GM12878 (cell line): ENCODE measurements at regions not wholly inside any gene's neighbourhood (a gene's known extent, or its start where the extent isn't known, plus 50 kb on each side); places are given as distances from the start of the nearest gene placed in this dataset.

Source experiments
- ATAC-seq: fragments of 200-7000 bp; cut with Tn5 transposase; 3 replicates; pipeline ENCODE4 v1.9.1; 2020; ENCODE audit warnings: mild to moderate bottlenecking, moderate library complexity
- BruUV-seq: library from RNA; stranded (reverse); fragments of 400-500 nt; replicated peaks from 2 replicates; lab custom pipeline; 2021; lab: Mats Ljungman, UMichigan
- CTCF ChIA-PET: fragments of 300-600 bp; sonication (Branson Sonifier 250); formaldehyde crosslinking; extraction: SDS; loops from one replicate; lab custom pipeline; 2021; ENCODE audit warnings: inconsistent platforms; lab: Yijun Ruan, JAX
- POLR2A ChIA-PET: fragments of 350-600 bp; formaldehyde crosslinking; extraction: SDS; loops from one replicate; lab custom pipeline; 2021; ENCODE audit warnings: inconsistent platforms; lab: Charles Lee
- RAD21 ChIA-PET: fragments of 300-600 bp; sonication (Branson Sonifier 250); formaldehyde crosslinking; loops from one replicate; lab custom pipeline; 2023; ENCODE audit warnings: antibody characterized with exemption; ENCODE audit not compliant: unreplicated experiment; lab: Charles Lee
- SMC1A ChIA-PET: fragments of 300-600 bp; sonication (Branson Sonifier 250); formaldehyde crosslinking; loops from one replicate; lab custom pipeline; 2023; ENCODE audit not compliant: unreplicated experiment, uncharacterized antibody; lab: Charles Lee
- DNase-seq: peaks from one replicate; pipeline ENCODE4 v3.0.0-alpha.2; 2011; ENCODE audit warnings: low read depth, low spot score
- FAIRE-seq: peaks from 3 replicates; lab custom pipeline; 2011; peaks lifted over from hg19 to GRCh38; lab: Jason Lieb, UNC
- H2AFZ ChIP-seq: 2 replicates; pipeline ENCODE4 v1.6.0; 2011; ENCODE audit warnings: low read depth, low read length, control low read depth; ENCODE audit not compliant: control insufficient read depth
- H3K27ac ChIP-seq: 2 replicates; pipeline ENCODE4 v1.5.1; 2011; ENCODE audit warnings: control low read depth; ENCODE audit not compliant: control insufficient read depth, insufficient read depth
- H3K27me3 ChIP-seq, 2 experiments: replicated peaks in 1 of 2; 2 replicates each; pipeline versions ENCODE4 v1.6.0 to v1.6.1; 2011; ENCODE audit warnings: low read length in 1 of 2; ENCODE audit not compliant: control insufficient read depth in 2 of 2, insufficient read depth in 2 of 2
- H3K36me3 ChIP-seq, 2 experiments: 2 replicates each; pipeline ENCODE4 v1.5.1; 2011; ENCODE audit warnings: low read length in 1 of 2; ENCODE audit not compliant: control insufficient read depth in 2 of 2, insufficient read depth in 2 of 2
- H3K4me1 ChIP-seq: 2 replicates; pipeline ENCODE4 v1.6.1; 2011; ENCODE audit warnings: mild to moderate bottlenecking, low read length, moderate library complexity, mixed read lengths; ENCODE audit not compliant: control insufficient read depth, insufficient read depth
- H3K4me2 ChIP-seq: 2 replicates; pipeline ENCODE4 v1.6.0; 2011; ENCODE audit warnings: control low read depth; ENCODE audit not compliant: control insufficient read depth, insufficient read depth
- H3K4me3 ChIP-seq: fragments of 200-600 bp; sonication (generic); 2 replicates; pipeline ENCODE4 v1.5.1; 2016
- H3K79me2 ChIP-seq: 2 replicates; pipeline ENCODE4 v1.6.0; 2011; ENCODE audit warnings: low read length; ENCODE audit not compliant: control insufficient read depth, insufficient read depth
- H3K9ac ChIP-seq: 2 replicates; pipeline ENCODE4 v1.8.0; 2011; ENCODE audit warnings: low read length, control low read depth, mixed read lengths; ENCODE audit not compliant: control insufficient read depth, insufficient read depth
- H3K9me3 ChIP-seq: replicated peaks from 3 replicates; pipeline ENCODE4 v1.5.1; 2011; ENCODE audit warnings: mild to moderate bottlenecking, low read length; ENCODE audit not compliant: control insufficient read depth, insufficient read depth
- H4K20me1 ChIP-seq: 2 replicates; pipeline ENCODE4 v1.6.0; 2011; ENCODE audit not compliant: control insufficient read depth, insufficient read depth
- E4F1 ChIP-seq: fragments of 450-650 bp; IDR thresholded peaks from 2 replicates; pipeline ENCODE4 v1.6.1; 2018; ENCODE audit warnings: borderline replicate concordance, mild to moderate bottlenecking; ENCODE audit not compliant: partially characterized antibody
- ETV6 ChIP-seq, 2 experiments: fragments of 450-650 bp in 1 of 2; IDR thresholded peaks in 1 of 2; conservative IDR thresholded peaks in 1 of 2; 2 replicates each; pipeline ENCODE4 v1.6.1; 2014; ENCODE audit warnings: antibody characterized with exemption in 1 of 2, borderline replicate concordance in 1 of 2, low read depth in 1 of 2, mild to moderate bottlenecking in 1 of 2, moderate library complexity in 1 of 2
- FOXM1 ChIP-seq: IDR thresholded peaks from 2 replicates; pipeline ENCODE4 v1.6.1; 2012; ENCODE audit warnings: low read depth, mild to moderate bottlenecking, inconsistent platforms, low read length, moderate library complexity
- HDGF ChIP-seq: fragments of 450-650 bp; IDR thresholded peaks from 2 replicates; pipeline ENCODE4 v1.6.1; 2016; ENCODE audit warnings: antibody characterized with exemption
- MTA3 ChIP-seq: IDR thresholded peaks from 2 replicates; pipeline ENCODE4 v1.6.1; 2012; ENCODE audit warnings: low read length, inconsistent platforms, borderline replicate concordance
- NRF1 ChIP-seq: conservative IDR thresholded peaks from 2 replicates; pipeline ENCODE4 v1.6.1; 2011; ENCODE audit warnings: mild to moderate bottlenecking, low read depth, low read length, improper control_type of control experiment
- PKNOX1 ChIP-seq: fragments of 450-650 bp; IDR thresholded peaks from 2 replicates; pipeline ENCODE4 v1.6.1; 2016; ENCODE audit warnings: mild to moderate bottlenecking
- ZBED1 ChIP-seq: IDR thresholded peaks from 2 replicates; pipeline ENCODE4 v1.6.1; 2016; ENCODE audit warnings: borderline replicate concordance
- WGBS: methylation state at CpG from one replicate; pipeline ENCODE4 v1.1.6; 2016; ENCODE audit warnings: low lambda C conversion rate; ENCODE audit not compliant: insufficient replicate concordance, insufficient coverage; ENCODE audit errors: missing lambda C conversion rate; 5-methylcytosine and 5-hydroxymethylcytosine counted together
- in situ Hi-C: fragments of 300-500 bp; cut with MboI; formaldehyde crosslinking; loops from 9 replicates; pipeline ENCODE4 v1.14.3; 2018; ENCODE audit warnings: mixed read lengths
- intact Hi-C: fragments of 100-400 bp; cut with micrococcal nuclease; formaldehyde crosslinking; loops from one replicate; pipeline ENCODE4 v1.14.2; 2022; ENCODE audit not compliant: unreplicated experiment
- TF ChIP-seq, protein P1 (sequence below): fragments of 450-650 bp; formaldehyde crosslinking; IDR thresholded peaks from 2 replicates; pipeline ENCODE4 v1.4.0; 2020; ENCODE audit warnings: mild to moderate bottlenecking, moderate library complexity
- TF ChIP-seq, protein P2 (sequence below): IDR thresholded peaks from 2 replicates; pipeline ENCODE4 v1.6.1; 2011; ENCODE audit warnings: low read depth, low read length, improper control_type of control experiment, borderline replicate concordance
- TF ChIP-seq, protein P3 (sequence below): fragments of 450-650 bp; conservative IDR thresholded peaks from 2 replicates; pipeline ENCODE4 v1.6.1; 2017; ENCODE audit warnings: mild to moderate bottlenecking, moderate library complexity

- ChIA-PET CTCF (no interaction called here), SMC1A (no interaction called here), RAD21 (no interaction called here), POLR2A (no interaction called here)
- Histone ChIP-seq H3K9ac (no peak overlapping the region), H3K27me3 (peaks cover 2 to 10% of the 10 kb centered on the region in 2 experiments), H3K4me3 (no peak overlapping the region), H3K4me1 (no peaks in the 10 kb centered on the region), H3K4me2 (no peak overlapping the region), H3K36me3 (no peaks in the 10 kb centered on the region), H4K20me1 (no peaks in the 10 kb centered on the region), H3K79me2 (no peaks in the 10 kb centered on the region), H3K9me3 (no peaks in the 10 kb centered on the region), H2AFZ (no peak overlapping the region), H3K27ac (no peak overlapping the region)
- TF ChIP-seq, protein P1, sequence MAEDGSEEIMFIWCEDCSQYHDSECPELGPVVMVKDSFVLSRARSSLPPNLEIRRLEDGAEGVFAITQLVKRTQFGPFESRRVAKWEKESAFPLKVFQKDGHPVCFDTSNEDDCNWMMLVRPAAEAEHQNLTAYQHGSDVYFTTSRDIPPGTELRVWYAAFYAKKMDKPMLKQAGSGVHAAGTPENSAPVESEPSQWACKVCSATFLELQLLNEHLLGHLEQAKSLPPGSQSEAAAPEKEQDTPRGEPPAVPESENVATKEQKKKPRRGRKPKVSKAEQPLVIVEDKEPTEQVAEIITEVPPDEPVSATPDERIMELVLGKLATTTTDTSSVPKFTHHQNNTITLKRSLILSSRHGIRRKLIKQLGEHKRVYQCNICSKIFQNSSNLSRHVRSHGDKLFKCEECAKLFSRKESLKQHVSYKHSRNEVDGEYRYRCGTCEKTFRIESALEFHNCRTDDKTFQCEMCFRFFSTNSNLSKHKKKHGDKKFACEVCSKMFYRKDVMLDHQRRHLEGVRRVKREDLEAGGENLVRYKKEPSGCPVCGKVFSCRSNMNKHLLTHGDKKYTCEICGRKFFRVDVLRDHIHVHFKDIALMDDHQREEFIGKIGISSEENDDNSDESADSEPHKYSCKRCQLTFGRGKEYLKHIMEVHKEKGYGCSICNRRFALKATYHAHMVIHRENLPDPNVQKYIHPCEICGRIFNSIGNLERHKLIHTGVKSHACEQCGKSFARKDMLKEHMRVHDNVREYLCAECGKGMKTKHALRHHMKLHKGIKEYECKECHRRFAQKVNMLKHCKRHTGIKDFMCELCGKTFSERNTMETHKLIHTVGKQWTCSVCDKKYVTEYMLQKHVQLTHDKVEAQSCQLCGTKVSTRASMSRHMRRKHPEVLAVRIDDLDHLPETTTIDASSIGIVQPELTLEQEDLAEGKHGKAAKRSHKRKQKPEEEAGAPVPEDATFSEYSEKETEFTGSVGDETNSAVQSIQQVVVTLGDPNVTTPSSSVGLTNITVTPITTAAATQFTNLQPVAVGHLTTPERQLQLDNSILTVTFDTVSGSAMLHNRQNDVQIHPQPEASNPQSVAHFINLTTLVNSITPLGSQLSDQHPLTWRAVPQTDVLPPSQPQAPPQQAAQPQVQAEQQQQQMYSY (CRISPR knock-in tag), result no peak
- TF ChIP-seq, protein P2, sequence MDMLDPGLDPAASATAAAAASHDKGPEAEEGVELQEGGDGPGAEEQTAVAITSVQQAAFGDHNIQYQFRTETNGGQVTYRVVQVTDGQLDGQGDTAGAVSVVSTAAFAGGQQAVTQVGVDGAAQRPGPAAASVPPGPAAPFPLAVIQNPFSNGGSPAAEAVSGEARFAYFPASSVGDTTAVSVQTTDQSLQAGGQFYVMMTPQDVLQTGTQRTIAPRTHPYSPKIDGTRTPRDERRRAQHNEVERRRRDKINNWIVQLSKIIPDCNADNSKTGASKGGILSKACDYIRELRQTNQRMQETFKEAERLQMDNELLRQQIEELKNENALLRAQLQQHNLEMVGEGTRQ, result no peak
- TF ChIP-seq PKNOX1 (no peak), NRF1 (no peak), ZBED1 (no peak), FOXM1 (no peak), HDGF (no peak), MTA3 (no peak), E4F1 (no peak), ETV6 (conservative IDR thresholded peaks at IDR 0.05 in 1 of 2, IDR thresholded peaks at IDR 0.05 in 1 of 2; ENCODE audit: borderline replicate concordance in 1 of 2, low read depth in 1 of 2) (no peak)
- TF ChIP-seq, protein P3, sequence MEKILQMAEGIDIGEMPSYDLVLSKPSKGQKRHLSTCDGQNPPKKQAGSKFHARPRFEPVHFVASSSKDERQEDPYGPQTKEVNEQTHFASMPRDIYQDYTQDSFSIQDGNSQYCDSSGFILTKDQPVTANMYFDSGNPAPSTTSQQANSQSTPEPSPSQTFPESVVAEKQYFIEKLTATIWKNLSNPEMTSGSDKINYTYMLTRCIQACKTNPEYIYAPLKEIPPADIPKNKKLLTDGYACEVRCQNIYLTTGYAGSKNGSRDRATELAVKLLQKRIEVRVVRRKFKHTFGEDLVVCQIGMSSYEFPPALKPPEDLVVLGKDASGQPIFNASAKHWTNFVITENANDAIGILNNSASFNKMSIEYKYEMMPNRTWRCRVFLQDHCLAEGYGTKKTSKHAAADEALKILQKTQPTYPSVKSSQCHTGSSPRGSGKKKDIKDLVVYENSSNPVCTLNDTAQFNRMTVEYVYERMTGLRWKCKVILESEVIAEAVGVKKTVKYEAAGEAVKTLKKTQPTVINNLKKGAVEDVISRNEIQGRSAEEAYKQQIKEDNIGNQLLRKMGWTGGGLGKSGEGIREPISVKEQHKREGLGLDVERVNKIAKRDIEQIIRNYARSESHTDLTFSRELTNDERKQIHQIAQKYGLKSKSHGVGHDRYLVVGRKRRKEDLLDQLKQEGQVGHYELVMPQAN, result no peak
- no peak for FAIRE-seq
- no peak for ATAC-seq
- in situ Hi-C loops, result no loop called here
- intact Hi-C loops, result loop anchor here (5.0 kb wide), 1 partner anchor 207 kb away; no protein-coding TSS in a partner anchor
- DNase-seq, result no peak
- no TSS peak for BruUV-seq
- 6% methylated on average over 1 of the region's 1 CpG for WGBS
These were observed 67.4 kb downstream of the RPLP1 start for GRCh38 chr15:69520067-69520466.
